Activated naive CD4-positive, alpha-beta T cell treated with anti-CD3 and anti-CD28 coated beads, Interleukin-2, amount 50 U/mL, for 16 hours (primary cell): ENCODE measurements at regions not wholly inside any gene's neighbourhood (a gene's known extent, or its start where the extent isn't known, plus 50 kb on each side); places are given as distances from the start of the nearest gene placed in this dataset.
A peak's percentile ranks its signal among the peaks of the same experiment; 100 is the strongest.
"Not testable (repeated sequence)": the region's sequence is repeated elsewhere in the genome, so short reads cannot be mapped to it uniquely, and the experiment has no call there.

Experiments used
- DNase-seq: peaks from one replicate; pipeline ENCODE4 v3.0.0-alpha.2; 2020

DNA sequence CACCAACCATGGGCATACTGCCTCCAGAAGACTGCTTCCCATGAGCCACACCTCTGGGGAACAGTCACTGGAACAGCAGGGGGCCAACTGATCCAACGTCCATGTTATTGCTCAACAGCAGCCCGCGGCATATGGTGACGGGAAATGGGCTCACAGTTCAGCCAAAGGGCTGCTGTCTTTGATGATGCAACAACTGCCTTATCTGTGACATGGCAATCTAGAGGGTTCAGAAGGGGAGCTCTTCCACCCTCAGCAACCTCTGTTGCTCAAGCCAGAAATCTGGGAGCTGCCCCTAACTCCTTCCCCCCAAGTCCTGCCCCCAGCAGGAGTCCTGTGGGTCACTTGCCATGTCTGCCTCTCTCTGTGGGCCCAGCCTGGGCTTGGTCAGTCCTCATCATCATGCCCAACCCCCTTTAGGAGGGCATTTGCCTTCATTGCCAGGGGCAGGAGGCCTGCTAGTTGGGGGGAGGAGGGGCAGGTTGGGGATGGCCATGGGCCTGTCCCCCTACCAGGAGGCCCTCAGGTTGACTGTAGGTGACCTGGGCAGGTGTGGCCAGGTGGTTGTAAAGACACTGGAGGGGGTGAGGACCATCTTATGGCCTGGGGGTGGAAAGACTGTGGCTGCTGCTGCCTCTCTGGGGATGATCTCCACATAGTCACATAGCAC lies 212.9 kb downstream of the CYP26B1 start:
- no peak for DNase-seq

DNA sequence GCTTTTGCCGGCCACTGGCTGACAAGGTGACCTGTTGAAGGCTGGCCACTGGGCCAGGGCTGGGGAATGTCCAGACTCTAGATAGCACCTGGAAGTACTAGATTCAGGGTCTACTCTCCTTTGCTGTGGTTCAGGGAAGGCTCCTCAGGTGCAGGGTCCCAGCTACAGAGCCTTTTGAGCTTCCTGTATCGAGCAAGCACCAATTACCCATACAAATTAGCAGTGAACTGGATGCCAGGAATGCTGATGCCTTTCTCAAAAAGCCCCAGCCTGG lies 213.4 kb downstream of the CYP26B1 start:
- no peak for DNase-seq

DNA sequence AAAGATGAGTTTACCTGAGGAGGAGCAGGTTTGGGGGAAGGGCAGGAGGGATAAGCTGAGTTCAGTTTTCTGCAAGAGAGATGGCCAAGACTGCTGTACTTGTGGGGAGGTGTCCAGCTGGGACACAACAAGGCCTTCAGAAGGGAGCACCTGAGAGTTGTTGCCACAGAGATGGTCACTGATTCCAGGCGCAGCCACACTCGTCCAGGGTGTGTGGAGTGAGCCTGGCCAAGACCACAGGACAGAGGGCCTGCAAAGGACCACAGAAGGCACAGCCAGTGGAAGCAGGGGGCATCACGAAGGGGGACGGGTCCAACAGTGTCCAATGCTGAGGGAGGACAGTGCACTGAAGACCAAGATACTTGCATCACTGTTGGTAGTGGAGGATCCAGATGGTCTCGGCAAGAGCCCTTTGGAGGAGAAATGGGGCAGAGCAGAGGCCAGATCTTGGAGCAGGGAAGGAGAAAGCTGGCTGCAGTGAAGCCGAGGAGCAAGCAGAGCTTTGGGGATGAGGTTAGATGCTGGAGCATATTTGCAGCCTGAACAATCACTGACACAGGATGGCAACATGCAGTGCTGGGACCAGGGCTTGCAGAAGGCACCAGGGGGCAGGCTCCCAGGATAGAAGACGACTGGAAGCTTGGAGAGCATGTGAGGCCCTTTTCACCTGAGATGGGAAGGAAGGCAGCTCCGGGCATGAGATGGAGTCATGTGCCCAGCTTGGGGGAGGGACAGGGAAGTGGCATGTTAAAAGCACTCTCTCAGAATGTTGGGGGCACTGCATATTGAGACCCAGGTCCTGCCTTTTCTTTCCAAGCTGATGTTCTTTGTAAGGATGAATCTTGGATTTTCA lies 214.0 kb downstream of the CYP26B1 start:
- no peak for DNase-seq

DNA sequence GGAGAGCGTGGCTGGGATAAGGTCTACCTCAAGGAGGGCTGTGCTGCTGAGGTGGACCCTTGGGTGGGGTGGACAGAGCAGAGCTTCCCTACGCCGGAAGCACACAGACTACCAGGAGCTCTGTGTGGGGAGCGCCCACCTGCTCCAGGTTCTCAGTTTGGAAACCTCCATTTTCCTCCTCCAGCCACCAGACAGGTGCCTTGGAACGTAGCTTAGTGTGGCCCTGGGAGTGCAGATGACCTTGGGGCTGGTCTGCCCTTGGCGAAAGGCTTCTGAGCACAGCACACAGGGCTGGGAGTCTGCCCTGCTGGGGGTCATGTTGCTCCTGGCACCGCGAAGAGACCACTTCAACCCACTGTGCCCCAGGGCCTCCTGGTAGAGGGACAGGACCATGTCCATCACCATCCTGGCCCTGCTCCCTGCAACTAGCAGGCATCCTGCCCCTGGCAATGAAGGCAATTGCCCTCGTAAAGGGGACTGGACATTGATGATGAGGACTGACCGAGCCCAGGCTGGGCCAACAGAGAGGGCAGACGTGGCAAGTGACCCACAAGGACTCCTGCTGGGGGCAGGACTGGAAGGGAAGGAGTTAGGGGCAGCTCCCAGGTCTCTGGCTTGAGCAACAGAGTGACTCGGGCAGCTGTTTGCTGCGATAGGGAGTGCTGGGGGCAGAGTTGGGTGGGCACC lies 214.7 kb downstream of the CYP26B1 start:
- no peak for DNase-seq

DNA sequence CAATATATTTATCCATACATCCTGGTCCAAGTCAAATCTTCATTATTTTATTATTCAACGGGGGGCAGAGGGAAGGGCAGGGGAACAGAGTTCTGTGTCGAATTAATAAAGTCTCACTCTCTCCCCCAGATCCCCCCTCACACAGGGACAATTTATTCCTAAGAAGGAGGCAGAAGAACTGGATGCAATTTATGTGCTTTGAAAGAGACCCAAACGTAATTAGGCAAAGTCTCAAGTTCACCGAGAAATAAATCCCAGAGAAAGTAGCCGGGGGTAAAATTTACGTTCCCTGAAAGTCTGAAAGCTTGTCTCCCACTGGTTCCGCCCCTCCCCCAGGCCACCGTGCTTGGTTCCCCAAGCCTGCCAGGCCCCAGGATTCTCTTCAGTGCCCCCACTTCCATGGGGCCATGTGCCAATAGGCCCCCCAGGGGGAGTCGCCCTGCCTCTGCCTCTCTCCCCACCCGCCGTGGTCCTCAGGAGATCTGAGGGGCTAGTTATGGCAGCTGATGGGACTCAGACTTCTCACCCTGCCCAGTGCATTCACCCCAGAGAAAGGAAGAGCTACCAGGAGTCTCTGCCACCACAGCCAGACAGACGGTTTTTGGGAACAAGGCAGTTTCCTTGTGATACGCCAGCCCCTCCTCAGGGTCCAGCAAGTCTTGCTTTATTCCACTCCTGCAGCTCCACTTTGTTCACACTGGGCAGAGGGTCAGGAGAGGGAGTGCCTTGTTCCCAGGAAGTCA lies 215.5 kb downstream of the CYP26B1 start:
- DNase-seq, result no peak

DNA sequence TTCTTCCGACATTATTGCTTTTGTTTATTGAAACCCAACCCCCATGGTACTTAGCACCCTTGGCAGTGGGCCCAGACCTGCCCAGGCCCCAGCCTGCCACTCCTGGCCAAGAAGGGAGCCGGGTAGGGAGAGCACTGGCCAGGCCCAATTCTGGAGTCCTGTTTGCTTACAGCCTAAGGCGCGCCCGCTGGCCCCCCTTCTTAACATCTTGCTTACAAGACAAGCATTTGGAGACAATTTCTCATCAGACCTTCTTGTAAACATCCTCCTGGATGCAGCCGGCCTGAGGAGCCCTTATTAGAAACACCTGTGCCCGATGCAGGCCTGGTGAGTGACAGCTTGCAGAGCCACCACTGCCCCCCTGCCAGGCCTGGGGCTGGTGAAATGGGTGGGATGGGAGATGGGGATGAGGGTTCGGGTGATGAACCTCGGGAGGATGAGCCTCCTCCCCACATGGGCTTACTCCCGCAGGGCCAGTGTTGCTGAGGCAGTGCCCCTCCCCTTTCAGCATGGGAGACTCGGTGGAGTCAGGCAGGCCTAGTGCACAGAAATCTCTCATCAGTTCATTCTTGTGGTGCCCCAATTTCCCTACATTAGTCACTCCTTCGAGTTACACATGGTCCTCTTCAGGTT lies 217.5 kb downstream of the CYP26B1 start:
- no peak for DNase-seq

DNA sequence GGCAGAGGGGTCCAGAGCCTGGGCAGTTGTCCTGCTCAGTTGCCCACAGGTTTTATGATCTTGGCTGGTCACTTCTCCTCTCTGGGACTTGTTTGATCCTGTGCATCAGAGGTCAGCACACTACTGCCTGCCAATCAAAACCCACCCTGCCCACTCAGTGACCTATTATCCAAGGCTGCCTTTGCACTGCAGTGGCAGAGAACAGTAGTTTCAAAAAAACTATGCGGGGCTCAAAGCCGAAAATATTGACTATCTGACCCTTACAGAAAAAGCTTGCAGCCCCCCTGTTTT lies 218.2 kb downstream of the CYP26B1 start:
- DNase-seq, result no peak

DNA sequence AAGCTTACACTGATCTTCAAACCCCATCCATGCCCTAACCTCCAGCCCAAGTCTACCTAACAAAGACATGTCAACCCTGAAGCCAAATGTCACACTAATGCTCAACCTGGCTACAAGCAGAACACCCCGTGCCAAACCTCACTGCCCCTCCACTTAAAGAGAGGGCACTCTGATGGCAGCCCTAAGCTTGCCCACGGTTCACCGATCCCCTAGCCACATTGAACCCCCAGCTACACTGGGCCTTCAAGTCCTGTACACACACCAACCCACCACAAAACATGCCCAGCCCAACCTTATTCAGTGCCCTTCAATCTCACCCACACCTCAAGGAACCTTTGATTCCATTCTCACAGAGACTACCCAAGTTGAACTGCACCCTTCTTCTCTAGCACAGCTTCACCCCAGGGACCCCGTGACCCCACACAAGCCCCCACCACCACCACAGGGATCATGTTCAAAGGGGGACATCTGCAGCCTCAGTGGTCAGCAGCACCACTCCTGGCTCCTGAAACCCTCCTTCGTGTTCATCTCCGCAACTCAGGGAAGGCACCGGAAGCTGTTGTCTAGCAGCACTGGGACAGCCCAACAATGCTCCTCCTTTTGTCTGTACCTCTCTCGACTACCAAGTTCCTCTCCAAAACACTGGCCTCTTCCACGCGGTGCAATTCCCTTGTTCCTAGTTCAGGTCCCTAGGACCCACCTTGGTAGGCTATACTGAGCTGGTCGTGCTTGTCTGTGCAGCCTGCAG lies 218.8 kb downstream of the CYP26B1 start:
- DNase-seq, result no peak

DNA sequence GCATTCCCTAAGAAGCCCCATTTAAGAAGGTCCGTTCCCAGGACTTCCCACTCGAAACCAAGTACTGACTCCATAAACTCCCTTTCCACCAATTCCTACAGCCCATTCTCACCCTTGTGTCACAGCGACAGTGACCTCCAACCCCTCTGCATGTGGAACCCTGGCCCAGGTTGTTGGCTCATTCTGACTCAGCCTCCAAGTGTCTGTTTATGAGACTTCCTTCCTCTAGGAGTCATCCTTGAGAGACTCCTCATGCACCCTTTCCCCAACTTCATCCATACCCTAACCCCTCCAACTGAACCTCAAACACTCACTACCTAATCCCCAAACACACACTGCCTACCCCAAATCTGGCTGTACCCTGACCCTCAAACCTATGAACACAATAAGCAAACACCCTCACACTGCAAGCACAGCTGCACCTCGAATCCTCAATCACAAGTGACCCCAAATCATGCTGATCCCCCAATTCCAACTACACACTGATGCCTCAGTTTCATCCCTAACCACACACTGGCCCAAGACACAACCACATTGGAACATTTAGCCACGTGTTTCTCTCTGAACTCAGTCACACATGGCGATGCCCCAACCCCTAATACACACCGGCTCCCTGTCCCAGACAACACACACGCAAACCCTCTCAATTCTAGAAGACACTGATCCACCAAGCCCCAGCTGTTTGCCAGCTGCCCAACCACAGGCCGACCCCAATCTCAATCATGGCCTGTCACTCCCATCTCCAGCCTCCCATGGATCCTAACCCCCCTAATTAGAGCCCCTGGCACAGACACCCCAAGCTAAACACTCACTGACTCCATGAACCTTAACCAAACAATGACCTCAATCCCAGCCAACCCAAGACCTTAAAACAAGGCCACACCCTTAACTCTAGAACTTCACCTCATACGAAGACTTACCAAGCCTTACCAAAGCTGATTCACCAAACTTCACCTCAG lies 219.6 kb downstream of the CYP26B1 start:
- DNase-seq, result no peak

DNA sequence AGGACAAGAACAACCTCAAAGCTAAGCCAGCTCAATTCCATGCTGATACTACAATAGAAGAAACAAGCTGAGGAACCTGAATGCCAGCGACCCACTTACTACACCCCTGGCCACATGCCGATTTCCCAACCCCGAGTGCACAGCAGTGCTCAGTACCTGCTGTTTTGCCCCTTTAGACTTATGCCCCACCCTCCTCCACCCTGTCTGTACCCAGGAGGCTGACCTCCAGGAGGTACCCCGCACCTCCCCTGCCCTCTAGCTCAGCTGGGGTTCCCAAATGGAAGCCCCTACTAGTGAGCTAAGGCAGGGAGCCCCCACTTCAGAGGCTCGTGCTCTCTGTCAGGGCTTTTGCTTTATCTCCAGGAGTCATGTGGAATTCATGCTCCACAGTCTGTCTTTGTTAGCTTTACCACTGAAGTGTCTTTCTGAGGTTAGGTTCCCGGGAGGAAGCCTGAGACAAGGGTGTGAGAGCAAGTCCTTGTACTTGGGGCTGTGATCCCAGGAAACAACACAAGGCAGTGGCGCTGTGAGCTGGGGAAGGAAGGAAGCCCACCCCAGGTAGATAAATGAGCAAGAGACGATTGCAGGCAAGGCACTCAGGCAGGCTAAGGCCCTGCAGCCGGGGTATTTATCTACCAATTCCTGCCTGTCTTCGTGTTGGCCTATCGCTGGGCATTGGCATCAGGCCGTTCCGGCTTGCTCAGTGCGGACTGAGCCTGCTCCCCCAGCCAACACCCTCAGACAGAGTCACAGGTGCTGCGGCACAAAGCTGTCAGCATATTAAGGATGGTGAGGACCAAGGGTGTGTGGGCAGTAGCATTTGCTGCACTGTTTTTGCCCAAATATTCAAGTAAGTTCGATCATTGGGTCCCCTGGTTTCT lies 220.5 kb downstream of the CYP26B1 start:
- DNase-seq, result no peak

DNA sequence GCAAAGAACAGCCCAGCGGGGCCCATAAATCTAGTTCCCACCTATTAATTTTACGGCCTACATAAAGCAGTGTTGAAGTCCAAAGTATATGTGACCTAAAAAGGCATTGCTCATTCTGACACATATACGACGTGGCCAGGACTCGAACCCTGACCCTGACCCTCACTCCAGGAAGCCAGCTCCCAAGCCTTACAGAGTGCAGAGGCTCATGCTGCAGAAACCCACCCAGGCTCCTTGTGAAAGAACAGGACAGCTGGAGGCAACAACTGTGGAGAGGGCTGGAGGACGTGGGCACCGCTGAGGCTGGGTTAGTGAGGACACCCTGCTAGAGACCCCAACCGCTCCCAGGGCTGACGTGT lies 221.6 kb downstream of the CYP26B1 start:
- no peak for DNase-seq

DNA sequence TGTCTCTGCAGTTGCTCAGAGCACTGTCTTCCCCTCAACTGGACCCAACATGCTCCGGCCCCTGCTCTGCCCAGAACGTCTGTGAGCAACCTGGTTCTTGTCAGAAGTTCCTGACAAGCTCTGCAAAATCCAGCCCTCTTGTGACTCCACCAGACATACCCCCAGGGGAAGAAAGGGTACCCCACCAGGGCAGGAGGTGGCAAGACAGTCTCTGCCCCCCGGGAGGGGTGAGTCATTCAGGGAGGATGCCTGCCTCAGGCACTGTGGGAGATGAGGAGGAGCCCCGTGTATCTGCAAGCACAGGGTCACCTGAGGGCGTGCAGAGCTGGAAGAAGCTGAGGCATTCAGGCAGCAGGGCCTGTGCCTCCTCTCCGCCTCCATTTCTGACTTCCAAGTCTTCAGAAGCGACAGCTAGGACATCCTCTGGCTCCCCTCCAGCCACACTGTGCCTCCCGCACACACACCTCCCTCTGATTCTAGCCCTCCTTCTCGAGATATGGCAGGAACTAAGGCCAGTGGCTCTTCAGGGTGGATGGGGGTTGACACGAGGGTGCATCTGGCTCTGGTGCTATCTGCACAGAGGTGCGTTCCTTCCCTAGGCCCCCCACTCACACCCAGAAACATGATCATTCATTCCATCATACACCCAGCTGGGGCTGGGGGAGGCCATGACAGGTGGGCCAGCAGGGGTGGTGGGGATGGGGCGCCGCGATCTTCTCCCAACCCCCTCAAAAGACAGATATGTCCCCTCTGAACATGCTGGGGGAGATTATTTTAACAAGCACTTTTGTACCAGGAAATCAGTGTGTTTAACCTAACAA lies 222.2 kb downstream of the CYP26B1 start:
- no peak for DNase-seq

DNA sequence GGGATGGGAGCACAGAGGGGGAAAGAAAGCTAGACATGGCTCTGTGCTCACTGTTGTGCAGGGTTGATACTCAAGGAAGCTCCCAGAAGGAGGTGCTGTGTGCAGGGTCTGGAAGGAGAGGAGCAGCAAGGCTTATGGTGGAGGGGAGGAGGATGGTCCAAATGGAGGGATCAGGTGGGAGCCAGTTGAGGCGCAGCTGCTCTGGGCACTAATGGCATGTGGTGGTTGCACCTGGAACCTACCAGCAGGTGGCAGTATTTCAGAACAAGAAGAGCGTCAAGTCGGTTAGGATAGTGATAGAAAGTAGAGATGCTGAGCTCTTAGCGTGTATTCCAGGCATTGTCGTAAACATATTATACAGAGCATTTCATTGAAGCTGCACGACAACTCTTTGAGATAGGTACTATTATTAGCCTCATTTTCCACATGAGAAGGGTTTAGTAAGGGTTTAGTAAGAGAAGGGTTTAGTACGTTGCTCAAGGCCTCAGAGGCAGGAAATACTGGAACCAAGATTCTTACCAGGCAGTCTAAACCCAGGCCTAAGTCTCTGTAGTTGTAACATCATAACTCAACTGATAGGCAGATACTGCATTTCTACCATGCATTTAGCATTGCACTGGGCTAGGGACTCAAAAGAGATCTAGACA lies 223.7 kb downstream of the CYP26B1 start:
- DNase-seq, result peak; percentile 44

DNA sequence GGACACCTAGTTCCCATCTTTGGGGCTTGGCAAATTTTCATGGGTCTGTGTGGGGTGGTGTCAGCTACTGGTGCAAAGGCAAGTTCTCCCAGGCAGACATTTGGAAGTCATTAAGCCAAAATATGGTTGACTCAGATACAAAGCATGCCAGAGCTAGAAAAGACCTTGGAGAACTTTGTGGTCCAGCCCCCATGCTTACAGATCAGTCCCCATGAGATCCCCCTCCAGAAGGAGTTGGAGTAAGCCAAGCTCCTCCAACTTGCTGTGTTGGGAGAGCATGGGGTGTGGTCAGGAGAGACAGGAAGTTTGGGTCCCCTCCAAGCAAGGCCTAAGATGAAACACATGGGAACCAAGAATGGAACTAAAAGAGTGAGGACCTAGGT lies 224.5 kb downstream of the CYP26B1 start:
- DNase-seq, result no peak

DNA sequence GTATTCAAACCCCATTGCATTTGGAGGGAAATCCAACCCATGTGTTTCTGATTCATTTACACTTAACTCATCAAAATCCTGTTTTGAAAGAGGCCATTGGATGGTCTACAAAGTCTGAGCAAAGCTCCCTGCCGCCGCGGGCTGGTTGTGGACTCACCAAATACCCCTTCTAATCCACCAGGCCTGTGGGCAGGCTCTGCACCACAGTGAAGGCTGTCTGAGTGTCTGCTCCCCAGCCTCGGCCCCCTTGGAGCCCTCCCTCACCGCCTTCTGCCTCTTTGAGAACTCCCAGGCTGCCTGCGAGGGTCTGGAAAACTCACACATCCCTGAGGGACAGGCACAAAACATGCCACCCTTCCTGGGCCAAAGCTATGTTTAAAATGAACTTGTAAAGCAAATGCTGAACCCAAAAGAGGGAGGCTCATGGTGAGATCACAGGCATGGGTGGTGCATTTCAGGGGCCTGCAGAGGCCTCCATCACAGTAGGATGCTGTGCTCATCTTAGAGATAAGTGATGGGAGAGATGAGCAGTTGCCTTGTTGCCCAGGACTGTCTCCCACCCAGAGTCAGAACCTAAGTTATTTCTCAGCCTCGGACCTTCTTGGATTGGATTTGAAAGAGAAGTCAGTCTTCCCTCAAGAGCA lies 225.0 kb downstream of the CYP26B1 start:
- DNase-seq, result no peak

DNA sequence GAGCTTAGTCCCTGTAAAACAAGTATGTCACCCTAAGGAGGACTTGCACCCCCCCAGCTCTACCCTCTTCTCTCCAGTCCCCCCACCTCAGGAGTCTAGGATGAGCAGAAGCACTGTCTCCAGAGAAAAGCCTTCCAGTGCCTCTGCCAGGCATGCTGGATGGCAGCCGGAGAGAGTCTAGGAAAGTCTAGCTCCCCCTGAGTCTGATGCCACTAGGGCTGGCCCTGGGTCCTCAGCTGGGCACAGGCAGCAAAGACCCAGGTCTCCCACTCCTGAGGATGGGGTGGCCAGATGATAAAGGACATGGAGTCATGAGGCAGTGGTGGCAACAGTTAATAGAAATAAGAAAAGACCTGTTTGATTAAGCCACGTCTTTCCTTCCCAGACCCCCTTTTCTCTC lies 225.6 kb downstream of the CYP26B1 start:
- DNase-seq, result no peak

DNA sequence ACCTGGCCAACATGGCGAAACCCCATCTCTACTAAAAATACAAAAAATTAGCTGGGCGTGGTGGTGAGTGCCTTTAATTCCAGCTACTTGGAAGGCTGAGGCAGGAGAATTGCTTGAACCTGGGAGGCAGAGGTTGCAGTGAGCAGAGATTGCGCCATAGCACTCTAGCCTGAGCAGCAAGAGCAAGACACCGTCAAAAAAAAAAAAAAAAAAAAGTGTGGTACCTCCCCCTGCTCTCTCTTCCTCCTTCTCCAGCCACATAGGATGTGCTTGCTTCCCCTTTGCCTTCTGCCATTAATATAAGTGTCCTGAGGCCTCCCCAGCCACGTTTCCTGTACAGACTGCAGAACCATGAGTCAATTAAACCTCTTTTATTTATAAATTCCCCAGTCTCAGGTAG lies 226.8 kb downstream of the CYP26B1 start:
- not testable (repeated sequence) for DNase-seq

DNA sequence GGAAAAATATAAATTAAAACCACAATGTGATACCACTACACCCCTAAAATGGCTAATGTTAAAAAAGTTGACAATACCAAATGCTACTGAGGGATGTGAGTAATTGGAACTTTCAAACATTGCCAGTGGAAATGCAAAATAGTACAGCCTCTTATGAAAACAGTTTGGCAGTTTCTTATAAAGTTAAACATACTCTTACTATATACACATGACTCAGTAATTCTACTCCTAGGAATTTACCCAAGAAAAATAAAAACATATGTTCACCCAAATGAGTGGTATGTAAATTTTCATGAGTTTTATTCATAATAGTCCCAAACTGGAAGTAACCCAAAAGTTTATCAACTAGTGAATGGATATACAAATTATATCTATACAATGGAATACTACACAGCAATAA lies 228.0 kb downstream of the CYP26B1 start:
- DNase-seq, result no peak
